ENCODE measurements at regions not wholly inside any gene's neighbourhood (a gene's known extent, or its start where the extent isn't known, plus 50 kb on each side); places are given as distances from the start of the nearest gene placed in this dataset.

DNA sequence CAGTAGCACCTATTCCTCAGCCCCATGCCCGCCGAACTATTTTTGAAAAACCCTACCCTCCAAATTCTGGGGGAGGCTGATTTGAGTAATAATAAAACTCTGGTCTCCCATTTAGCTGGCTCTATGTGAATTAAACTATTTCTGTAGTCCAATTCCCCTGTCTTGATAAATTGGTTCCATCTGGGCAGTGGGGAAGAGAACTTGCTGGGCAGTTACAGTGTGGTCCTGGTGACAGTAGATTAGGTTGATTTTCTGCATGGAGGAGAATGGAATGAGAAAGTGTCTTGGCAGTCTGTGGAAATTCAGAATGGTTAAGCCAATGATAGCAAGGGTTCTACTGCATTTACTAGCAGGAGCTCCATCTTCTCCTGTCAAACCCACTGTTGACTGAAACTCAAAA is 95.0 kb downstream of the SPP2 start:
- intact Hi-C loops (cut with DNase I, micrococcal nuclease), result no loop called here
- no peaks in the 10 kb centered on the region for H3K9me3 ChIP-seq
- ATAC-seq, result no peak
- no peak overlapping the region for H3K4me3 ChIP-seq
- DNase-seq, result no peak
- TF ChIP-seq, protein P1, sequence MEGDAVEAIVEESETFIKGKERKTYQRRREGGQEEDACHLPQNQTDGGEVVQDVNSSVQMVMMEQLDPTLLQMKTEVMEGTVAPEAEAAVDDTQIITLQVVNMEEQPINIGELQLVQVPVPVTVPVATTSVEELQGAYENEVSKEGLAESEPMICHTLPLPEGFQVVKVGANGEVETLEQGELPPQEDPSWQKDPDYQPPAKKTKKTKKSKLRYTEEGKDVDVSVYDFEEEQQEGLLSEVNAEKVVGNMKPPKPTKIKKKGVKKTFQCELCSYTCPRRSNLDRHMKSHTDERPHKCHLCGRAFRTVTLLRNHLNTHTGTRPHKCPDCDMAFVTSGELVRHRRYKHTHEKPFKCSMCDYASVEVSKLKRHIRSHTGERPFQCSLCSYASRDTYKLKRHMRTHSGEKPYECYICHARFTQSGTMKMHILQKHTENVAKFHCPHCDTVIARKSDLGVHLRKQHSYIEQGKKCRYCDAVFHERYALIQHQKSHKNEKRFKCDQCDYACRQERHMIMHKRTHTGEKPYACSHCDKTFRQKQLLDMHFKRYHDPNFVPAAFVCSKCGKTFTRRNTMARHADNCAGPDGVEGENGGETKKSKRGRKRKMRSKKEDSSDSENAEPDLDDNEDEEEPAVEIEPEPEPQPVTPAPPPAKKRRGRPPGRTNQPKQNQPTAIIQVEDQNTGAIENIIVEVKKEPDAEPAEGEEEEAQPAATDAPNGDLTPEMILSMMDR (IDR thresholded peaks at IDR 0.05), result no peak
- no peaks in the 10 kb centered on the region for H3K4me1 ChIP-seq (ENCODE audit: low read depth)
- H3K36me3 ChIP-seq (ENCODE audit: low read depth), result no peaks in the 10 kb centered on the region

DNA sequence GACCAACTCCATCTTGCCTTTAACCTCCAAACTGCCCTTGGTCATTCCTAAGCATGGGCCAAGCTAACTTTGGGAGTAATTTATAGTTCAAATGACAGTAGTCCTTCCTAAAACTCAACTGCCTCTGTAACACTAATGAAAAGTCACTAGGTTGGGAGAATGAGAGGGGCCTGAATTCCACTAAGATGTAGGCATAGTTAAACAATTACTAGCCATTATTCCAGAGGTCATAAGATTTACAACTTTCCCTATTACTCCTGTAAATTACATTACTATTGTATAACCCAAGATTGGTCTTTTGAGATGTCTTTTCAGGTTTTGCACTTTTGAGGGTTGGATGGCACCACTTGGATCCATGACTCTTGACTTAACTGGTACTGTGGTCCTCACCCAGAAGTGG is 94.6 kb downstream of the SPP2 start:
- H3K36me3 ChIP-seq (ENCODE audit: low read depth), result no peaks in the 10 kb centered on the region
- intact Hi-C loops (cut with DNase I, micrococcal nuclease), result no loop called here
- ATAC-seq (no peak), DNase-seq (no peak)
- TF ChIP-seq, protein P1 (IDR thresholded peaks at IDR 0.05), result no peak
- H3K4me3 ChIP-seq, result no peak overlapping the region
- no peaks in the 10 kb centered on the region for H3K9me3 ChIP-seq
- H3K4me1 ChIP-seq (ENCODE audit: low read depth), result no peaks in the 10 kb centered on the region

DNA sequence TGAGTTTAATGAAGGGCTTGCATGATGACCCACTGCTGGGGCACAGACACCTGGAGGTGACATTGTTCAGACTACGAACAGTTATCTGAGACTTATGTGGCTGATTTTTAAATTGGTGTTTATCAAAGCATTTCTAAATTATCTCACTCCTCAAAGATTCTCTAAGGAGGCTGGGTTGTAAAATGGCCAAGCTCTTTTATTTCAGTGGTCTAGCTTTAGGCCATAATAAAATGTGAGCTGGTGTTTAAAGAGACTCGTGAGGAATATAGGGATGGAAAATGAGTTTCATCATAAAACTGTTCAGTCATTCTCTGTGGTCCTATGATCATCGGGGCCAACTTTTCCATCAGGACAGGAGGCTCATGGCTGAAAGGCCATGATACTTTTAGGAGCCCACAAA is 93.4 kb downstream of the SPP2 start:
- H3K36me3 ChIP-seq (ENCODE audit: low read depth), result no peaks in the 10 kb centered on the region
- no peak overlapping the region for H3K4me3 ChIP-seq
- no peaks in the 10 kb centered on the region for H3K9me3 ChIP-seq
- ATAC-seq, result no peak
- DNase-seq, result no peak
- no peaks in the 10 kb centered on the region for H3K4me1 ChIP-seq (ENCODE audit: low read depth)
- intact Hi-C loops (cut with DNase I, micrococcal nuclease), result no loop called here
- TF ChIP-seq, protein P1 (IDR thresholded peaks at IDR 0.05), result no peak

DNA sequence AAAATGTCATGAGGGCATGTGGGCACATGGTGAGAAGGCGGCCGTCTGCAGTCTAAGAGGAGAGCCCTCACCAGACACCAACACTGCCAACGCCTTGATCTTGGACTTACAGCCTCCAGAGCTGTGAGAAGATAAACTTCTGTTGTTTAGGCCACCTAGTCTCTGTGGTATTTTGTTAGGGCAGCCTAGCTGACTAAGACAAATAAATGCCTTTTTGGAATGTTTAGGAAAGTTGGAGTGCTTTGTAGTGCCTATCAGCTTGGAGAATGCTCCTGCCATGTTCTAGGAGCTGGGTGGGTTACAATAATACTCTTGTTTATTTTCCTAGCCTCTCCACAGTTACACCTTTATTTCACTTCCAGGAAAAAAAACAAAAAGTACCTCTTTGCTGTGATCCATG is 92.0 kb downstream of the SPP2 start:
- Histone ChIP-seq H3K4me3 (no peak overlapping the region), H3K4me1 (ENCODE audit: low read depth) (no peaks in the 10 kb centered on the region), H3K9me3 (no peaks in the 10 kb centered on the region), H3K36me3 (ENCODE audit: low read depth) (no peaks in the 10 kb centered on the region)
- intact Hi-C loops (cut with DNase I, micrococcal nuclease), result no loop called here
- DNase-seq (no peak), ATAC-seq (no peak)
- TF ChIP-seq, protein P1 (IDR thresholded peaks at IDR 0.05), result no peak

DNA sequence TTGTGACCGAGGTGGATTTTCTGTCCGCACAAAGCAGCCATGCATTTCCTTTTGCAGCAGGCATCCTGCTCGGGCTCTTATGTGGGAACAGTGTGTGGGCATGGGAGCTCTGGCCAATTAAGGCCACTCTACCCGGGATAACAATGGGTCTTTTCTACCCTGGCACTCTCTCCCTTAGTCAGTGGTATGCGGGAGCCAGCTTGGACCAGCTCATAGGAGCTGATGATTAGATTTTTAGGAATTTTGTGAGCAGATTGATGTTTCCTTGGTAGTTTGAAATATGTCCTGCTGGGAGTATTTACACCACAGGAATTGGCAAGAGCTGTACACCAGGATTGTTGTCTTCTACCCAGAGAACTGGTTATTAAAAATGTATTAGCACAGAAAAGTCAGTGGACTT is 89.3 kb downstream of the SPP2 start:
- DNase-seq (no peak), ATAC-seq (no peak)
- no peaks in the 10 kb centered on the region for H3K4me1 ChIP-seq (ENCODE audit: low read depth)
- H3K36me3 ChIP-seq (ENCODE audit: low read depth), result no peaks in the 10 kb centered on the region
- TF ChIP-seq, protein P1 (IDR thresholded peaks at IDR 0.05), result no peak
- H3K9me3 ChIP-seq, result no peaks in the 10 kb centered on the region
- intact Hi-C loops (cut with DNase I, micrococcal nuclease), result loop anchor here in 1 of 2 donors (5.0 kb wide), 1 partner anchor 358 kb away; the partner anchor contains the start of gene ARL4C
- no peak overlapping the region for H3K4me3 ChIP-seq

DNA sequence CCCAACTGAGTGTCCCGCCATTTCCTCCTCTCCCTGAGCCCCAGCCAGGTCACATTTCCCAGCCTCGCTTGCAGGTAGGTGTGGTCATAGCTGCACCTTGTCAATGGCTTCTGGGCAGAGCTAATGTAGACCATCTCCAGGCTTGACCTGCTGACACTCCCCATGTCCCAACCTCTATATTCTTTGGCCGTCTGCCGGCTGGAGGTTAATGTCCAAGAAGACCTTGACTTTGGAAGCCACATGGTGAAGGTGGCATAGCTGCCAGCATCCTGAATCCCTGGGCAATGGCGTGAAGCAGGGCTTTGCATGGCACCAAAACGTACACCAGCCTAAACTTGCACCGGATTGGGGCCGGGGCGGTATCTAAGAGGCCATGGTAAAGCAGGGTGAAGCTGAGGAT is 88.3 kb downstream of the SPP2 start:
- Histone ChIP-seq H3K36me3 (ENCODE audit: low read depth) (no peaks in the 10 kb centered on the region), H3K4me1 (ENCODE audit: low read depth) (no peaks in the 10 kb centered on the region), H3K4me3 (no peak overlapping the region), H3K9me3 (no peaks in the 10 kb centered on the region)
- no peak for DNase-seq
- TF ChIP-seq, protein P1 (IDR thresholded peaks at IDR 0.05), result no peak
- ATAC-seq, result no peak
- intact Hi-C loops (cut with DNase I, micrococcal nuclease), result loop anchor here in 1 of 2 donors (5.0 kb wide), 1 partner anchor 358 kb away; the partner anchor contains the start of gene ARL4C
